ENCODE measurements at regions not wholly inside any gene's neighbourhood (a gene's known extent, or its start where the extent isn't known, plus 50 kb on each side); places are given as distances from the start of the nearest gene placed in this dataset.

GRCh38 chrX:109187473-109188168, 294.3 kb downstream of the GUCY2F start:
- no peaks in the 10 kb centered on the region for H3K9me3 ChIP-seq (ENCODE audit: insufficient read depth, low read length, severe bottlenecking)
- no peak for TF ChIP-seq CTCF (IDR thresholded peaks at IDR 0.05; ENCODE audit: borderline replicate concordance, extremely low read depth, low read length, poor library complexity, severe bottlenecking)
- TF ChIP-seq EZH2 (IDR thresholded peaks at IDR 0.05; ENCODE audit: borderline replicate concordance, low read depth, low read length, severe bottlenecking) = no peak
- H3K27me3 ChIP-seq (ENCODE audit: insufficient read depth, low read length, poor library complexity) = no peaks in the 10 kb centered on the region
- H3K4me3 ChIP-seq (ENCODE audit: low read depth in 1 of 2, low read length in 2 of 2) = no peak overlapping the region
- no peaks in the 10 kb centered on the region for H4K20me1 ChIP-seq (ENCODE audit: insufficient read depth, low read length)
- H3K79me2 ChIP-seq (ENCODE audit: insufficient read depth, low read length) = no peaks in the 10 kb centered on the region
- H3K36me3 ChIP-seq (ENCODE audit: insufficient read depth, low read length) = no peaks in the 10 kb centered on the region
- no peak overlapping the region for H3K27ac ChIP-seq (ENCODE audit: low read length)
- no peak for DNase-seq
- H3K4me2 ChIP-seq (ENCODE audit: insufficient read depth, low read length) = no peak overlapping the region
- no peak overlapping the region for H3K9ac ChIP-seq (ENCODE audit: low read depth, low read length)
- no peak for ATAC-seq (ENCODE audit: insufficient read depth, low read depth)
- H2AFZ ChIP-seq (ENCODE audit: low read depth, low read length) = no peak overlapping the region
- no peaks in the 10 kb centered on the region for H3K4me1 ChIP-seq (ENCODE audit: insufficient read depth, low read length)

GRCh38 chrX:109186939-109187338, 294.9 kb downstream of the GUCY2F start:
- no peaks in the 10 kb centered on the region for H3K27me3 ChIP-seq (ENCODE audit: insufficient read depth, low read length, poor library complexity)
- H3K4me2 ChIP-seq (ENCODE audit: insufficient read depth, low read length) = no peak overlapping the region
- no peak overlapping the region for H3K27ac ChIP-seq (ENCODE audit: low read length)
- ATAC-seq (ENCODE audit: insufficient read depth, low read depth) (no peak), DNase-seq (no peak)
- no peaks in the 10 kb centered on the region for H4K20me1 ChIP-seq (ENCODE audit: insufficient read depth, low read length)
- H3K4me3 ChIP-seq (ENCODE audit: low read depth in 1 of 2, low read length in 2 of 2) = no peak overlapping the region
- no peaks in the 10 kb centered on the region for H3K36me3 ChIP-seq (ENCODE audit: insufficient read depth, low read length)
- H3K9ac ChIP-seq (ENCODE audit: low read depth, low read length) = no peak overlapping the region
- no peaks in the 10 kb centered on the region for H3K9me3 ChIP-seq (ENCODE audit: insufficient read depth, low read length, severe bottlenecking)
- TF ChIP-seq EZH2 (IDR thresholded peaks at IDR 0.05; ENCODE audit: borderline replicate concordance, low read depth, low read length, severe bottlenecking) = no peak
- no peak for TF ChIP-seq CTCF (IDR thresholded peaks at IDR 0.05; ENCODE audit: borderline replicate concordance, extremely low read depth, low read length, poor library complexity, severe bottlenecking)
- no peaks in the 10 kb centered on the region for H3K79me2 ChIP-seq (ENCODE audit: insufficient read depth, low read length)
- H3K4me1 ChIP-seq (ENCODE audit: insufficient read depth, low read length) = no peaks in the 10 kb centered on the region
- no peak overlapping the region for H2AFZ ChIP-seq (ENCODE audit: low read depth, low read length)

GRCh38 chrX:109184506-109185139, 297.3 kb downstream of the GUCY2F start:
- Histone ChIP-seq H3K4me2 (ENCODE audit: insufficient read depth, low read length) (no peak overlapping the region), H4K20me1 (ENCODE audit: insufficient read depth, low read length) (no peaks in the 10 kb centered on the region), H3K36me3 (ENCODE audit: insufficient read depth, low read length) (no peaks in the 10 kb centered on the region), H3K79me2 (ENCODE audit: insufficient read depth, low read length) (no peaks in the 10 kb centered on the region), H3K9me3 (ENCODE audit: insufficient read depth, low read length, severe bottlenecking) (no peaks in the 10 kb centered on the region), H2AFZ (ENCODE audit: low read depth, low read length) (no peak overlapping the region), H3K4me1 (ENCODE audit: insufficient read depth, low read length) (no peaks in the 10 kb centered on the region), H3K9ac (ENCODE audit: low read depth, low read length) (no peak overlapping the region), H3K27ac (ENCODE audit: low read length) (no peak overlapping the region), H3K4me3 (ENCODE audit: low read depth in 1 of 2, low read length in 2 of 2) (no peak overlapping the region), H3K27me3 (ENCODE audit: insufficient read depth, low read length, poor library complexity) (no peaks in the 10 kb centered on the region)
- no peak for TF ChIP-seq CTCF (IDR thresholded peaks at IDR 0.05; ENCODE audit: borderline replicate concordance, extremely low read depth, low read length, poor library complexity, severe bottlenecking)
- no peak for TF ChIP-seq EZH2 (IDR thresholded peaks at IDR 0.05; ENCODE audit: borderline replicate concordance, low read depth, low read length, severe bottlenecking)
- ATAC-seq (ENCODE audit: insufficient read depth, low read depth) (no peak), DNase-seq (no peak)
